NCI-H1092 (cell line): ENCODE measurements at regions not wholly inside any gene's neighbourhood (a gene's known extent, or its start where the extent isn't known, plus 50 kb on each side); places are given as distances from the start of the nearest gene placed in this dataset.
"Not testable (repeated sequence)": the region's sequence is repeated elsewhere in the genome, so short reads cannot be mapped to it uniquely, and the experiment has no call there.

Experiments
- DNase-seq: peaks from one replicate; lab custom pipeline; 2025; lab: John Stamatoyannopoulos, UW

GRCh38 chr5:38790268-38790667, 55.5 kb upstream of the OSMR start:
- no peak for DNase-seq

GRCh38 chr5:38790891-38791290, 54.9 kb upstream of the OSMR start:
- no peak for DNase-seq

DNA sequence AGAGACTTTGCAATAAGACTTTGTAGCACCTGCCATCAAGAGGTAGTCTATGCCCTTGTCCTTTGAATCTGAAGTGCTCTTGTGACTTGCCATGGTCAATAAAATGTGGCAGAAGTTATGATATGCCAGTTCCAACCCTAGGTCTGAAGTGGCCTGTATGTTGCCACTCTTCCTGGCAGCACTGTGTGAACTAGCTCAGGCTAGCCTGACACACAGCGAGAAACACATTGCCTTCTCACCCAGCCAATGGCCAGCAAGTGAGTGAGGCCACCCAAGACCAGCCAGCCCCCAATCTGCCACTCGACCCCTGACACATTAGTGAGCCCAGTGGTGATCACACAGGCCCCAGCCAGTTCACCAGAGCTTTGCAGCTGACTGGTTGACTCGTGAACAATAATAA, 52.7 kb upstream of the OSMR start:
- no peak for DNase-seq

DNA sequence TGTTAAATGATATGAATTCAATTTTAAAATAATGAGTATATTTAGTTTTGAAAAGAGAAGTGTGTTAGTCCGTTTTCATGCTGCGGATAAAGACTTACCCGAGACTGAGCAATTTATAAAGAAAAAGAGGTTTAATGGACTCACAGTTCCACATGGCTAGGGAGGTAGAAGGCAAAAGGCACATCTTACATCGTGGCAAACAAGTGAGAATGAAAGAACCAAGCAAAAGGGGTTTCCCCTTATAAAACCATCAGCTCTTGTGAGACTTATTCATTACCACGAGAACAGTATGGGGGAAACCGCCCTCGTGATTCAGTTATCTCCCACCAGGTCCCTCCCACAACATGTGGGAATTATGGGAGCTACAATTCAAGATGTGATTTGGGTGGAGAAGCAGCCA, 51.8 kb upstream of the OSMR start:
- not testable (repeated sequence) for DNase-seq

DNA sequence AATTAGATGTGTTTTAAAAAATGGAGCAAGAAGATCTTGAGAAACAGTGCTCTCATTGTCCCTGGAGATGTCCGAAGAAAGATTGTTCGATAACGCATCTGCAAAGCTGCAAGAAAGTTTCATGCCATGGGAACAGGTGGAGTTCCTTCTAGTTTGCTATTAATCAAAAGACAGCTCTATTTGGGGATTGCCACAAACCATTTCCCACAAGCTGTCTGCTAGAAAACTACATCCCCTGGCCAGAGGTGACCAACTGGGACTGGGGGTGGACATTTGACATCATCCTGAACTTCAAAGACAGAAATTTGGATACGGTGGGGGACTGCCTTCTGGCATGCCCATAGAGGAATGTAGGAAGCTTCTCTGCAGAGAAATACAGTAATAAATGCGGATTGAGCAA, 50.8 kb upstream of the OSMR start:
- DNase-seq: no peak

DNA sequence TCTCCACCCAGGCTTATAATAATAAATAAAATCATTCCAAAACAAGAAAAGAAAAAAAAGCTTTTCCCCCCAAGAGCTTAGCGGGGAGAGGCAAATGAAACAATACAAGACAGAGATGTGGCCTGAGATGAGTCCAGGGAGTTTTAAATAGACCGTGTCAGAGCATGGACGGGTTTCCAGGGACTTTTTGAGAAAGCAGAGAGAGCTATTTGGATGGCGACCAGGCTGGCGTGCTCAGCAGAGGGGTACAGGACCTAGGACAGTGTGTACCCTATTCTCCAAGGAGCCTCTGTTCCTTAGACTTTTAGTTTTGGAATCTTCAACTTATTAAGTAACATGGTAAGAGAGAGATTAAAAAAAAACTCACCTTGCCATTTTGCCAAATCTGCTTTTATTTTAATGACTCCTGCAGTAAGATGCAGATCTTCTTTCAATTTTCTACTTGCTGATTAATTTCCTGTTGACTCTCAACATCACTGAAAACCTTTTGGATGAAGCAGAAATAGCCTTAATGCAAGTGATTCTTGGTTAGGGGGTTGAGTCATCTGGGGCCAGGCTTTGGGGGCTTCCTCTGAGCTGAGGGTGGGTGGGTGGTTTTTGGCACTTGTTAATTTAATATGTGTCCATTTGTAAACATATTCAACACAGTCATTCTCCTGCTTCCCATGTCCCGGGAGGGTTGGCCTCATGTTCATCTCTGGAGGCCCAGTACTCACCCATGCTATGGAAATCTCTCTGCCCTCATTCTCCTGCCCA, 49.6 kb upstream of the OSMR start:
- DNase-seq: no peak
